H1 (cell line): ENCODE measurements at regions not wholly inside any gene's neighbourhood (a gene's known extent, or its start where the extent isn't known, plus 50 kb on each side); places are given as distances from the start of the nearest gene placed in this dataset.

ENCODE experiments used
- CTCF ChIA-PET: fragments of 300-600 bp; sonication (Branson Sonifier 250); formaldehyde crosslinking; loops from one replicate; lab custom pipeline; 2021; ENCODE audit not compliant: partially characterized antibody; lab: Charles Lee
- POLR2A ChIA-PET: fragments of 300-600 bp; sonication (Branson Sonifier 250); formaldehyde crosslinking; loops from one replicate; lab custom pipeline; 2021; ENCODE audit warnings: inconsistent platforms; ENCODE audit not compliant: partially characterized antibody; lab: Charles Lee
- DNase-seq, 2 experiments: peaks; one replicate each; pipeline versions ENCODE4 v3.0.0 to v3.0.0-alpha.2; 2010 to 2022; ENCODE audit warnings: low spot score in 2 of 2, low read depth in 1 of 2, mixed read lengths in 1 of 2
- FAIRE-seq: peaks from 2 replicates; lab custom pipeline; 2011; peaks lifted over from hg19 to GRCh38; lab: Jason Lieb, UNC
- H2AFZ ChIP-seq: 2 replicates; pipeline ENCODE4 v1.8.1; 2012; ENCODE audit warnings: low read length, inconsistent platforms
- H2AK5ac ChIP-seq: 2 replicates; pipeline ENCODE4 v1.6.1; 2013; ENCODE audit warnings: low read depth, low read length
- H2BK120ac ChIP-seq: replicated peaks from 2 replicates; pipeline ENCODE3; 2013; ENCODE audit warnings: low read depth, low read length, inconsistent platforms
- H2BK12ac ChIP-seq: 2 replicates; pipeline ENCODE4 v1.6.1; 2013; ENCODE audit warnings: low read depth, low read length
- H2BK15ac ChIP-seq: 2 replicates; pipeline ENCODE4 v1.6.1; 2013; ENCODE audit warnings: low read length
- H2BK20ac ChIP-seq: 2 replicates; pipeline ENCODE4 v1.6.1; 2013; ENCODE audit warnings: low read length
- H2BK5ac ChIP-seq: 2 replicates; pipeline ENCODE4 v1.6.1; 2013; ENCODE audit warnings: low read depth, low read length
- H3K14ac ChIP-seq: 2 replicates; pipeline ENCODE4 v1.6.1; 2013; ENCODE audit warnings: inconsistent platforms; ENCODE audit not compliant: insufficient read length
- H3K18ac ChIP-seq: 2 replicates; pipeline ENCODE4 v1.6.1; 2013; ENCODE audit warnings: low read length; ENCODE audit errors: extremely low read depth
- H3K23ac ChIP-seq: 2 replicates; pipeline ENCODE4 v1.6.1; 2013; ENCODE audit warnings: inconsistent platforms; ENCODE audit not compliant: insufficient read length
- H3K23me2 ChIP-seq: 2 replicates; pipeline ENCODE4 v1.6.1; 2013; ENCODE audit warnings: low read depth, low read length
- H3K27ac ChIP-seq: 2 replicates; pipeline ENCODE4 v1.6.1; 2011; ENCODE audit warnings: low read depth, low read length, inconsistent platforms
- H3K27me3 ChIP-seq, 4 experiments: replicated peaks in 1 of 4; 1 replicate in 1 of 4; 2 replicates in 3 of 4; pipeline versions ENCODE4 v1.6.1 to v1.8.1; 2011 to 2013; ENCODE audit warnings: low read length in 3 of 4, mild to moderate bottlenecking in 3 of 4, inconsistent platforms in 2 of 4, mixed read lengths in 2 of 4, moderate library complexity in 1 of 4; ENCODE audit not compliant: control insufficient read depth in 3 of 4, insufficient read depth in 3 of 4; ENCODE audit errors: extremely low read depth in 1 of 4
- H3K36me3 ChIP-seq, 4 experiments: 2 replicates each; pipeline versions ENCODE4 v1.6.1 to v1.8.1; 2011 to 2013; ENCODE audit warnings: mild to moderate bottlenecking in 4 of 4, low read length in 3 of 4, moderate library complexity in 2 of 4, control low read depth in 1 of 4, inconsistent platforms in 1 of 4; ENCODE audit not compliant: insufficient read depth in 4 of 4, control insufficient read depth in 2 of 4
- H3K4ac ChIP-seq: replicated peaks from 2 replicates; pipeline ENCODE3; 2013; ENCODE audit warnings: low read length, low read depth, mixed read lengths, inconsistent platforms; ENCODE audit not compliant: insufficient read length
- H3K4me1 ChIP-seq, 4 experiments: replicated peaks in 1 of 4; 1 replicate in 1 of 4; 2 replicates in 3 of 4; pipeline versions ENCODE4 v1.6.1 to v1.8.1; 2011 to 2013; ENCODE audit warnings: low read length in 3 of 4, inconsistent platforms in 2 of 4, mixed read lengths in 1 of 4; ENCODE audit not compliant: insufficient read depth in 4 of 4, control insufficient read depth in 3 of 4
- H3K4me2 ChIP-seq, 2 experiments: 2 replicates each; pipeline versions ENCODE4 v1.6.1 to v1.8.1; 2011 to 2013; ENCODE audit warnings: low read depth in 2 of 2, low read length in 2 of 2, control low read depth in 1 of 2, inconsistent platforms in 1 of 2, mild to moderate bottlenecking in 1 of 2; ENCODE audit not compliant: insufficient read depth in 1 of 2
- H3K4me3 ChIP-seq, 4 experiments: fragments of 200-600, 300-600 bp in 1 of 4; sonication (generic), shearing (Covaris generic), sonication (Bioruptor Twin) in 1 of 4; 2 replicates each; pipeline versions ENCODE4 v1.5.1 to v1.8.1; 2011 to 2016; ENCODE audit warnings: low read length in 4 of 4, low read depth in 3 of 4, control low read depth in 2 of 4, inconsistent platforms in 2 of 4, mild to moderate bottlenecking in 2 of 4, mixed read lengths in 1 of 4, moderate library complexity in 1 of 4; ENCODE audit not compliant: insufficient read depth in 2 of 4; ENCODE audit errors: extremely low read depth in 1 of 4
- H3K56ac ChIP-seq: replicated peaks from 2 replicates; pipeline ENCODE3; 2013; ENCODE audit warnings: low read depth, mild to moderate bottlenecking, mixed read lengths, low read length, inconsistent platforms; ENCODE audit not compliant: insufficient read length
- H3K79me1 ChIP-seq: 2 replicates; pipeline ENCODE4 v1.6.1; 2013; ENCODE audit warnings: low read depth, low read length, control low read depth
- H3K79me2 ChIP-seq, 2 experiments: 2 replicates each; pipeline versions ENCODE4 v1.6.1 to v1.8.1; 2012 to 2013; ENCODE audit warnings: low read length in 2 of 2, mild to moderate bottlenecking in 2 of 2, inconsistent platforms in 1 of 2; ENCODE audit not compliant: insufficient read depth in 2 of 2, control insufficient read depth in 1 of 2
- H3K9ac ChIP-seq, 4 experiments: replicated peaks in 1 of 4; 1 replicate in 1 of 4; 2 replicates in 3 of 4; pipeline versions ENCODE4 v1.6.1 to v1.8.1; 2011 to 2013; ENCODE audit warnings: low read depth in 3 of 4, low read length in 3 of 4, control low read depth in 2 of 4, mild to moderate bottlenecking in 2 of 4, moderate library complexity in 2 of 4, inconsistent platforms in 1 of 4; ENCODE audit errors: extremely low read depth in 1 of 4
- H3K9me3 ChIP-seq, 2 experiments: 2 replicates each; pipeline versions ENCODE4 v1.6.1 to v1.8.1; 2012 to 2013; ENCODE audit warnings: mild to moderate bottlenecking in 2 of 2, moderate library complexity in 2 of 2, control low read depth in 1 of 2, inconsistent platforms in 1 of 2, low read depth in 1 of 2, low read length in 1 of 2, mixed read lengths in 1 of 2; ENCODE audit not compliant: insufficient read depth in 2 of 2
- H4K20me1 ChIP-seq, 2 experiments: replicated peaks in 1 of 2; 2 replicates each; pipeline versions ENCODE3 to v1.8.1; 2011 to 2013; ENCODE audit warnings: inconsistent platforms in 2 of 2, low read length in 2 of 2, mild to moderate bottlenecking in 1 of 2; ENCODE audit not compliant: insufficient read depth in 2 of 2, control insufficient read depth in 1 of 2
- H4K5ac ChIP-seq: 2 replicates; pipeline ENCODE4 v1.6.1; 2013; ENCODE audit warnings: low read length, low read depth, mixed read lengths, inconsistent platforms; ENCODE audit not compliant: insufficient read length
- H4K8ac ChIP-seq: 2 replicates; pipeline ENCODE4 v1.8.0; 2013; ENCODE audit warnings: mild to moderate bottlenecking, moderate library complexity, low read length, inconsistent platforms; ENCODE audit not compliant: insufficient read depth; ENCODE audit errors: extremely low read depth
- H4K91ac ChIP-seq: replicated peaks from 2 replicates; pipeline ENCODE3; 2013; ENCODE audit warnings: low read length, mixed read lengths, inconsistent platforms; ENCODE audit not compliant: insufficient read length
- CHD1 ChIP-seq: IDR thresholded peaks from 2 replicates; pipeline ENCODE4 v1.6.1; 2012; ENCODE audit warnings: low read depth, low read length, improper control_type of control experiment
- NRF1 ChIP-seq: IDR thresholded peaks from 2 replicates; pipeline ENCODE4 v1.6.1; 2011; ENCODE audit warnings: mild to moderate bottlenecking, low read depth, low read length, improper control_type of control experiment
- WGBS, 2 experiments: shearing (Covaris generic) in 1 of 2; methylation state at CpG; one replicate each; pipeline versions ENCODE4 v1.1.6 to v1.1.7; 2013 to 2015; ENCODE audit warnings: low lambda C conversion rate in 2 of 2, mixed read lengths in 2 of 2, inconsistent platforms in 1 of 2, low coverage in 1 of 2, missing lambda C conversion rate in 1 of 2; ENCODE audit not compliant: insufficient replicate concordance in 2 of 2, insufficient coverage in 1 of 2, insufficient read length in 1 of 2; ENCODE audit errors: extremely low coverage in 1 of 2, missing lambda C conversion rate in 1 of 2; 5-methylcytosine and 5-hydroxymethylcytosine counted together

- peaks cover 2 to 9% of the 10 kb centered on the region in 2 experiments; a peak in 3 of 4 replicates for H3K9me3 ChIP-seq
- no peak overlapping the region for H3K23ac ChIP-seq
- no peaks in the 10 kb centered on the region for H3K27me3 ChIP-seq
- H2BK5ac ChIP-seq = no peak overlapping the region
- H3K9ac ChIP-seq = no peak overlapping the region
- ChIA-PET POLR2A (no interaction called here), CTCF (no interaction called here)
- H3K18ac ChIP-seq = no peak overlapping the region
- no peak overlapping the region for H3K4me3 ChIP-seq
- H3K4me2 ChIP-seq = no peak overlapping the region
- no peak overlapping the region for H2AFZ ChIP-seq
- no peak overlapping the region for H2AK5ac ChIP-seq
- no peak overlapping the region for H3K4ac ChIP-seq
- no peak overlapping the region for H3K14ac ChIP-seq
- H4K20me1 ChIP-seq = no peaks in the 10 kb centered on the region
- no peak overlapping the region for H3K27ac ChIP-seq
- DNase-seq (no peak), FAIRE-seq (no peak)
- WGBS, 2 experiments = 96% methylated on average over 1 of the region's 1 CpG; no CpG with 5 or more reads in 1 of the 2 experiments
- no peaks in the 10 kb centered on the region for H3K79me2 ChIP-seq
- no peak for TF ChIP-seq CHD1
- no peak for TF ChIP-seq NRF1
- H2BK12ac ChIP-seq = no peak overlapping the region
- H3K56ac ChIP-seq = no peak overlapping the region
- peaks cover 0 to 3% (median 1%) of the 10 kb centered on the region in 4 experiments; a peak in 1 of 8 replicates for H3K36me3 ChIP-seq
- H3K79me1 ChIP-seq = no peaks in the 10 kb centered on the region
- no peak overlapping the region for H4K5ac ChIP-seq
- no peak overlapping the region for H2BK20ac ChIP-seq
- H2BK120ac ChIP-seq = no peak overlapping the region
- no peak overlapping the region for H4K91ac ChIP-seq
- H4K8ac ChIP-seq = no peak overlapping the region
- no peaks in the 10 kb centered on the region for H3K23me2 ChIP-seq
- no peaks in the 10 kb centered on the region for H3K4me1 ChIP-seq
- no peak overlapping the region for H2BK15ac ChIP-seq
Observed at GRCh38 chr18:42659187-42659586, 456.3 kb downstream of the RIT2 start.
